ENCODE measurements at regions not wholly inside any gene's neighbourhood (a gene's known extent, or its start where the extent isn't known, plus 50 kb on each side); places are given as distances from the start of the nearest gene placed in this dataset.

DNA sequence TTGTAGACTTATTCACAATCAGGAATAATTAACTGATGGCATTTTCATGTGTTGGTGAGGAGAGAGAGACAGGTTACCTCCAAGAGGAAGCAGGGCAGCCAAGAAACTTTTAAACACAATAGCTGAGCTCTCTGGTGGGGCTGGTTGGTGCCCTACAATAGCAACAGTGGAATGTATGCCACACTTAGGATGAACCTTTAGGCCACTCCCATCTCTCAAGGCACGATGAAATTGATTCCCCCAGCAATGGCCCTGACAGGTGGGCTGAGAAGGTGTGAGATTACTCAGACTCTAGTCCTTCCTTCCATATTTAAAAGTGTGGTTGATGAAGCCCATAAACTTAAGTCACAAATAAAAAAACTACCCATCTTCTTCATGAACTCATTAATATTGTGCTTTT, 219.4 kb upstream of the CYRIA start:
- Mint-ChIP-seq H3K4me1 (peaks cover 10 to 13% of the 10 kb centered on the region in 2 experiments; a peak in 3 of 4 replicates), H3K9me3 (no peaks in the 10 kb centered on the region), H3K36me3 (ENCODE audit: insufficient read depth in 1 of 3, low read depth in 3 of 3) (no peaks in the 10 kb centered on the region), H3K4me3 (no peak overlapping the region), H3K27me3 (ENCODE audit: low read depth) (no peaks in the 10 kb centered on the region), H3K27ac (no peak overlapping the region)
- Histone ChIP-seq H3K9ac (ENCODE audit: extremely low read depth, insufficient read length, low read length) (no peak overlapping the region), H3K79me1 (ENCODE audit: insufficient read depth, low read depth, low read length, poor library complexity, severe bottlenecking) (no peaks in the 10 kb centered on the region), H4K20me1 (ENCODE audit: control insufficient read depth, insufficient read depth, insufficient read length) (no peaks in the 10 kb centered on the region), H2BK120ac (ENCODE audit: low read depth, low read length, poor library complexity, severe bottlenecking) (no peak overlapping the region), H3K79me2 (ENCODE audit: insufficient read depth, low read length) (no peaks in the 10 kb centered on the region), H3K27ac (ENCODE audit: insufficient read length, low read depth, low read length) (no peak overlapping the region), H3K14ac (ENCODE audit: insufficient read depth, low read length) (no peak overlapping the region), H3T11ph (ENCODE audit: low read length) (no peak overlapping the region), H3K4ac (ENCODE audit: low read depth, low read length) (no peak overlapping the region), H3K4me1 (ENCODE audit: insufficient read depth, low read length) (peaks cover 2% of the 10 kb centered on the region; the same call in 1 of the 2 replicates), H2BK15ac (ENCODE audit: low read depth, low read length) (no peak overlapping the region), H4K8ac (replicated peaks; ENCODE audit: insufficient read length, low read depth, low read length) (no peak overlapping the region), H2BK20ac (ENCODE audit: low read depth, low read length, poor library complexity, severe bottlenecking) (no peak overlapping the region), H3K4me2 (ENCODE audit: insufficient read depth, insufficient read length, low read length) (no peak overlapping the region), H2BK5ac (ENCODE audit: insufficient read length, low read length) (no peak overlapping the region), H3K56ac (ENCODE audit: insufficient read length, low read depth, low read length) (no peak overlapping the region), H3K9me3 (ENCODE audit: control insufficient read depth, low read depth, low read length) (no peaks in the 10 kb centered on the region), H3K27me3 (ENCODE audit: insufficient read depth, low read length) (no peaks in the 10 kb centered on the region), H3K23me2 (ENCODE audit: insufficient read length, low read depth, low read length, poor library complexity, severe bottlenecking) (no peaks in the 10 kb centered on the region), H3K18ac (ENCODE audit: insufficient read length, low read depth, low read length) (no peak overlapping the region), H3K23ac (ENCODE audit: insufficient read length, low read depth, low read length) (no peak overlapping the region), H2AK5ac (ENCODE audit: insufficient read length, low read length) (no peak overlapping the region), H4K5ac (ENCODE audit: insufficient read length, low read depth, low read length) (no peak overlapping the region), H2AFZ (ENCODE audit: low read length) (no peak overlapping the region), H2BK12ac (ENCODE audit: insufficient read length, low read depth, low read length) (no peak overlapping the region), H4K91ac (ENCODE audit: insufficient read length, low read depth, low read length) (no peak overlapping the region)
- no CpG with 5 or more reads among the region's 1 CpG for WGBS (ENCODE audit: extremely low coverage, insufficient read length, low lambda C conversion rate)
- TF ChIP-seq, protein P1, sequence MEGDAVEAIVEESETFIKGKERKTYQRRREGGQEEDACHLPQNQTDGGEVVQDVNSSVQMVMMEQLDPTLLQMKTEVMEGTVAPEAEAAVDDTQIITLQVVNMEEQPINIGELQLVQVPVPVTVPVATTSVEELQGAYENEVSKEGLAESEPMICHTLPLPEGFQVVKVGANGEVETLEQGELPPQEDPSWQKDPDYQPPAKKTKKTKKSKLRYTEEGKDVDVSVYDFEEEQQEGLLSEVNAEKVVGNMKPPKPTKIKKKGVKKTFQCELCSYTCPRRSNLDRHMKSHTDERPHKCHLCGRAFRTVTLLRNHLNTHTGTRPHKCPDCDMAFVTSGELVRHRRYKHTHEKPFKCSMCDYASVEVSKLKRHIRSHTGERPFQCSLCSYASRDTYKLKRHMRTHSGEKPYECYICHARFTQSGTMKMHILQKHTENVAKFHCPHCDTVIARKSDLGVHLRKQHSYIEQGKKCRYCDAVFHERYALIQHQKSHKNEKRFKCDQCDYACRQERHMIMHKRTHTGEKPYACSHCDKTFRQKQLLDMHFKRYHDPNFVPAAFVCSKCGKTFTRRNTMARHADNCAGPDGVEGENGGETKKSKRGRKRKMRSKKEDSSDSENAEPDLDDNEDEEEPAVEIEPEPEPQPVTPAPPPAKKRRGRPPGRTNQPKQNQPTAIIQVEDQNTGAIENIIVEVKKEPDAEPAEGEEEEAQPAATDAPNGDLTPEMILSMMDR (conservative IDR thresholded peaks at IDR 0.05) = no peak
- no peak for DNase-seq

Measured in H9 (cell line).